ENCODE measurements at regions not wholly inside any gene's neighbourhood (a gene's known extent, or its start where the extent isn't known, plus 50 kb on each side); places are given as distances from the start of the nearest gene placed in this dataset.

- TF ChIP-seq CTCF (IDR thresholded peaks at IDR 0.05) (no peak), POLR2A (IDR thresholded peaks at IDR 0.05) (no peak)
Observed at GRCh38 chr4:173091362-173091761, 77.2 kb upstream of the GALNT7 start.

Measured in thyroid gland (tissue), 4 donors.